Bronchial epithelial cell (primary cell): ENCODE measurements at regions not wholly inside any gene's neighbourhood (a gene's known extent, or its start where the extent isn't known, plus 50 kb on each side); places are given as distances from the start of the nearest gene placed in this dataset.
A peak's percentile ranks its signal among the peaks of the same experiment; 100 is the strongest.
"Not testable (repeated sequence)": the region's sequence is repeated elsewhere in the genome, so short reads cannot be mapped to it uniquely, and the experiment has no call there.

Source experiments
- DNase-seq: peaks from one replicate; pipeline ENCODE4 v3.0.0-alpha.2; 2010; ENCODE audit warnings: low read depth
- FAIRE-seq: peaks from 2 replicates; lab custom pipeline; 2011; peaks lifted over from hg19 to GRCh38; lab: Jason Lieb, UNC
- H3K27me3 ChIP-seq: 2 replicates; pipeline ENCODE4 v1.5.1; 2011; ENCODE audit warnings: low read length; ENCODE audit not compliant: control insufficient read depth, insufficient read depth
- H3K36me3 ChIP-seq: 2 replicates; pipeline ENCODE4 v1.5.1; 2011; ENCODE audit warnings: low read length; ENCODE audit not compliant: control insufficient read depth, insufficient read depth
- H3K4me3 ChIP-seq: 2 replicates; pipeline ENCODE4 v1.5.1; 2011; ENCODE audit warnings: mild to moderate bottlenecking, low read depth, low read length, control low read depth
- CTCF ChIP-seq: IDR thresholded peaks from 2 replicates; pipeline ENCODE4 v1.5.1; 2011; ENCODE audit warnings: mild to moderate bottlenecking, moderate library complexity, low read length, control low read depth, inconsistent platforms; ENCODE audit not compliant: insufficient read depth, severe bottlenecking

DNA sequence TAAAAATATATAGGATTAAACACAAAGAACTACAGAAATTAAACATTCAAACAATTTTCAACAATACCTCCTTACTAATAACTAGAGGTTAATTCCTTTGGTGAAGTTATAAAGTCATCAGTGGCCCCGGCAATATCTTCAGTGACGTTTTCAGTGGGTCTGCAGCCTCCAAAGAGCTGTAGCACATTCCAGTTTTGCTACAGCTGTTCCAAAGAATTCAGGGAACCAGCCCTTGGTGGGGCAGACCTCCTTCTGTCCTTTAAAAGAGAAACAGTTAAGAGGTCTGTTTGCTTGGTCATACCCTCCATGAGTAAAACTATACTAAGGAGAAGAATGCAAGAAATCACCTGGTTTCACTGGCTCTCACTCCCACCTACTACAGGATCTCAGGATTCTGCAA lies 99.2 kb upstream of the ZDHHC17 start:
- no peak for FAIRE-seq
- no peak for TF ChIP-seq CTCF
- Histone ChIP-seq H3K27me3 (no peaks in the 10 kb centered on the region), H3K36me3 (no peaks in the 10 kb centered on the region), H3K4me3 (no peak overlapping the region)
- no peak for DNase-seq

GRCh38 chr12:76666290-76666835 lies 97.6 kb upstream of the ZDHHC17 start:
- DNase-seq = no peak
- H3K36me3 ChIP-seq = no peaks in the 10 kb centered on the region
- no peak overlapping the region for H3K4me3 ChIP-seq
- no peaks in the 10 kb centered on the region for H3K27me3 ChIP-seq
- no peak for TF ChIP-seq CTCF
- FAIRE-seq = no peak

DNA sequence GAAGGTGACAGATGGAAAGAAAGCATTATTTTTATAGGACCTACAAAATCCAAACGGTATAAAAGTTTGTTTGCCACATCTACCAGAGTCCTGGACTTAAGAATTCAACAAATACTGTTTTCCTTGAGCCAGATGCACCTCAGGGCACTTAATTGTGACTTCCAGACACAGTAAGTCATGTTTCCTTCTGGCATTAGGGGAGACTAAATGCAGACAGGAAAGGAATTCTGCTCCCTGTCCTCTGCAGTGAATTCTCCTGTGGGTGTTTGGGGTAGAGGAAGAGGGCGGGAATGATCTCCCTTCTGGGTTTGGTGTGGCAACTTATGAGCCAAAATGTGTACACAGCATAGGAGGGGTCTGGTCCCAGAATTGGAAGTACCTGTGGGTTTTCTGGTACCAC lies 93.9 kb upstream of the ZDHHC17 start:
- no peaks in the 10 kb centered on the region for H3K36me3 ChIP-seq
- FAIRE-seq (no peak), DNase-seq (no peak)
- H3K4me3 ChIP-seq = no peak overlapping the region
- TF ChIP-seq CTCF = no peak
- no peaks in the 10 kb centered on the region for H3K27me3 ChIP-seq

DNA sequence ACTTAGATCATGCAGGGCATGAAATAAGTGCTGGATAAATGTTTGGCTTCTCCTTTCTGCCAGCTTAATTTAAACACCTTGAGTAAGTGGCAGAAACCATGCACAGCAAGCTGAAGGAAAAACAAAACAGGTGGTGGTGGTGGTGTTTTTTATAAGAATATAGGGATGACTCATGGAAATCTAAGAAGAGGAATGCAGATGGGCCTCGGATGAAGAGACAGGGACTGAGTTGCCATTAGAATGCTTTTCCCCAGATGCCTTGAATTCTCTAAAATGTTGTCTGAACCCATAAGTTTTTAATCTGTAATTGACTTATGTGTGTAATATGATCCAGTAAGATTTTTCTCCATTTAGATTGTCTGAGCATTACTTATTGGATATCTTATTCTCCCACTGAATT lies 93.1 kb upstream of the ZDHHC17 start:
- FAIRE-seq (no peak), DNase-seq (peak; percentile 18)
- no peak for TF ChIP-seq CTCF
- Histone ChIP-seq H3K27me3 (no peaks in the 10 kb centered on the region), H3K36me3 (no peaks in the 10 kb centered on the region), H3K4me3 (no peak overlapping the region)

DNA sequence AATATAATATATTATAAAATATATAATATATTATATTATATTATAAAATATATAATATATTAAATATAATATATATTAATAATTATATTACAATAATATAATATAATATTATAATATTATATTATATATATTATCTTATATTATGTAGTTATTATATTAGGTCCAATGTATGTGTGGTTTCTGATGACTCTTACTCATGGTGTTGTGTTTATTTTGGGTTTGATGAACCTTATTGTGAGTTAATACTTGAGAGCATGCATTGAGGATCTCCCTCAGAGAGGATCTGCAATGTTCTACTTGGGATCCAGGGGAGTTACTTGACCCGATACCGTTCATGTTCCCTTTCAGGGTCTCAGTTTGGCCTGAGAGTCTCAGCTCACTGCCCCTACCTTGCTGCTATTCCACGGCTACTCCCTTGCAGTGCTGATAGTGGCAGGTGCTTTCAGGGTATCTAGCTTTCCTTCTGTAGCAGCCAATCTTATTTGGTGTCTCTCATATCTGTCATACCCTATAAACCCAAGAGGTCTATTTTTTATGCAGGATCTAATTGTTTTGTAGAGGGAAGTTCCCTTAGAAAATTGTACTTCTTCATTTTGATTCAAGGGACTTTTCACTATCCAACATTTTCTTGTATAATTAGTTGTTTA lies 89.1 kb upstream of the ZDHHC17 start:
- no peak for DNase-seq
- no peak overlapping the region for H3K4me3 ChIP-seq
- H3K27me3 ChIP-seq = no peaks in the 10 kb centered on the region
- no peaks in the 10 kb centered on the region for H3K36me3 ChIP-seq
- FAIRE-seq = no peak
- TF ChIP-seq CTCF = no peak

DNA sequence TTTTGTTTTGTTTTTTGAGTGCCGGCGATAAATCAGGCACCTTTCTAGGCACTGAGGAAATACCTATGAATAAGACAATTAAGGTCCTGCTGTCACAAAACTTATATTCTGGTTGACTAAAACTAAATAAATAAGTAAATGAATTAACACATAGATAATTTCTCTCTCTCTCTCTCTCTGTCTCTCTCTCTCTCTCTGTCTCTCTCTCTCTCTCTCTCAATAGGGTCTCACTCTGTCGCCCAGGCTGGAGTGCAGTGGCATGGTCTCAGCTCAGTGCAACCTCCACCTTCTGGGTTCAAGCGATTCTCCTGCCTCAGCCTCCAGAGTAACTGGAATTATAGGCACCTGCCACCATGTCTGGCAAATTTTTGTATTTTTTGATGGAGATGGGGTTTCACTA lies 87.7 kb upstream of the ZDHHC17 start:
- not testable (repeated sequence) for FAIRE-seq, H3K4me3 ChIP-seq, H3K27me3 ChIP-seq, H3K36me3 ChIP-seq, DNase-seq
